H9 (cell line): ENCODE measurements at regions not wholly inside any gene's neighbourhood (a gene's known extent, or its start where the extent isn't known, plus 50 kb on each side); places are given as distances from the start of the nearest gene placed in this dataset.

Experiments
- DNase-seq: peaks from one replicate; pipeline ENCODE4 v3.0.0-alpha.2; 2017
- H2AFZ ChIP-seq: one replicate; pipeline ENCODE4 v1.6.1; 2013; ENCODE audit warnings: mild to moderate bottlenecking, low read length, control low read depth, moderate library complexity
- H2AK5ac ChIP-seq: 2 replicates; pipeline ENCODE4 v1.6.1; 2013; ENCODE audit warnings: low read length, control low read depth, mixed read lengths; ENCODE audit not compliant: insufficient read length
- H2BK120ac ChIP-seq: one replicate; pipeline ENCODE4 v1.6.1; 2013; ENCODE audit warnings: low read depth, mild to moderate bottlenecking, low read length, control low read depth, inconsistent platforms; ENCODE audit not compliant: poor library complexity, severe bottlenecking
- H2BK12ac ChIP-seq: 2 replicates; pipeline ENCODE4 v1.6.1; 2013; ENCODE audit warnings: low read length, control low read depth, mixed read lengths, low read depth; ENCODE audit not compliant: insufficient read length
- H2BK15ac ChIP-seq: 2 replicates; pipeline ENCODE4 v1.6.1; 2013; ENCODE audit warnings: low read depth, low read length, control low read depth
- H2BK20ac ChIP-seq: one replicate; pipeline ENCODE4 v1.6.1; 2013; ENCODE audit warnings: low read depth, mild to moderate bottlenecking, low read length, control low read depth, inconsistent platforms; ENCODE audit not compliant: poor library complexity, severe bottlenecking
- H2BK5ac ChIP-seq: 2 replicates; pipeline ENCODE4 v1.6.1; 2013; ENCODE audit warnings: low read length, control low read depth, mixed read lengths; ENCODE audit not compliant: insufficient read length
- H3K14ac ChIP-seq: 2 replicates; pipeline ENCODE4 v1.6.1; 2013; ENCODE audit warnings: low read length, control low read depth; ENCODE audit not compliant: insufficient read depth
- H3K18ac ChIP-seq: 2 replicates; pipeline ENCODE4 v1.6.1; 2013; ENCODE audit warnings: low read depth, mild to moderate bottlenecking, mixed read lengths, low read length, control low read depth; ENCODE audit not compliant: insufficient read length
- H3K23ac ChIP-seq: 2 replicates; pipeline ENCODE4 v1.6.1; 2013; ENCODE audit warnings: low read length, control low read depth, mixed read lengths, low read depth; ENCODE audit not compliant: insufficient read length
- H3K23me2 ChIP-seq: 2 replicates; pipeline ENCODE4 v1.6.1; 2013; ENCODE audit warnings: low read depth, mild to moderate bottlenecking, mixed read lengths, low read length, control low read depth; ENCODE audit not compliant: insufficient read length, poor library complexity, severe bottlenecking
- H3K27ac ChIP-seq: 2 replicates; pipeline ENCODE4 v1.5.1; 2013; ENCODE audit warnings: low read length, control low read depth, mixed read lengths, low read depth; ENCODE audit not compliant: insufficient read length
- H3K27me3 ChIP-seq: 2 replicates; pipeline ENCODE4 v1.6.1; 2013; ENCODE audit warnings: low read length, control low read depth, inconsistent platforms; ENCODE audit not compliant: insufficient read depth
- H3K4ac ChIP-seq: 2 replicates; pipeline ENCODE4 v1.6.1; 2013; ENCODE audit warnings: low read depth, mild to moderate bottlenecking, control low read depth, inconsistent platforms, low read length, moderate library complexity
- H3K4me1 ChIP-seq: 2 replicates; pipeline ENCODE4 v1.6.1; 2013; ENCODE audit warnings: low read length, control low read depth, inconsistent platforms; ENCODE audit not compliant: insufficient read depth
- H3K4me2 ChIP-seq: 2 replicates; pipeline ENCODE4 v1.6.1; 2013; ENCODE audit warnings: low read length, control low read depth, mixed read lengths; ENCODE audit not compliant: insufficient read length, insufficient read depth
- H3K56ac ChIP-seq: 2 replicates; pipeline ENCODE4 v1.6.1; 2013; ENCODE audit warnings: low read depth, mild to moderate bottlenecking, mixed read lengths, low read length, control low read depth; ENCODE audit not compliant: insufficient read length
- H3K79me1 ChIP-seq: 2 replicates; pipeline ENCODE4 v1.6.1; 2013; ENCODE audit warnings: low read depth, mild to moderate bottlenecking, moderate library complexity, low read length, control low read depth, inconsistent platforms; ENCODE audit not compliant: insufficient read depth, poor library complexity, severe bottlenecking
- H3K79me2 ChIP-seq: 2 replicates; pipeline ENCODE4 v1.6.1; 2013; ENCODE audit warnings: low read length, control low read depth, inconsistent platforms; ENCODE audit not compliant: insufficient read depth
- H3K9ac ChIP-seq: 2 replicates; pipeline ENCODE4 v1.6.1; 2013; ENCODE audit warnings: low read length, control low read depth, mixed read lengths; ENCODE audit not compliant: insufficient read length; ENCODE audit errors: extremely low read depth
- H3K9me3 ChIP-seq: one replicate; pipeline ENCODE4 v1.6.1; 2013; ENCODE audit warnings: low read depth, low read length, inconsistent platforms; ENCODE audit not compliant: control insufficient read depth
- H3T11ph ChIP-seq: one replicate; pipeline ENCODE4 v1.6.1; 2013; ENCODE audit warnings: mild to moderate bottlenecking, low read length, control low read depth, inconsistent platforms
- H4K20me1 ChIP-seq: one replicate; pipeline ENCODE4 v1.6.1; 2013; ENCODE audit not compliant: control insufficient read depth, insufficient read length, insufficient read depth
- H4K5ac ChIP-seq: 2 replicates; pipeline ENCODE4 v1.6.1; 2013; ENCODE audit warnings: low read depth, mild to moderate bottlenecking, mixed read lengths, low read length, control low read depth; ENCODE audit not compliant: insufficient read length
- H4K8ac ChIP-seq: replicated peaks from 2 replicates; pipeline ENCODE4 v1.6.1; 2013; ENCODE audit warnings: low read length, control low read depth, mixed read lengths, low read depth; ENCODE audit not compliant: insufficient read length
- H4K91ac ChIP-seq: 2 replicates; pipeline ENCODE4 v1.6.1; 2013; ENCODE audit warnings: low read depth, mild to moderate bottlenecking, moderate library complexity, mixed read lengths, low read length, control low read depth; ENCODE audit not compliant: insufficient read length
- H3K27ac Mint-ChIP-seq, 3 experiments: 2 replicates in 2 of 3; 3 replicates in 1 of 3; pipeline ENCODE4 v1.8.0; 2020 to 2021; ENCODE audit warnings: mixed read lengths in 3 of 3, mild to moderate bottlenecking in 1 of 3, moderate library complexity in 1 of 3
- H3K27me3 Mint-ChIP-seq: 2 replicates; pipeline ENCODE4 v1.8.0; 2021; ENCODE audit warnings: low read depth, mild to moderate bottlenecking, moderate library complexity, mixed read lengths
- H3K36me3 Mint-ChIP-seq, 3 experiments: 2 replicates in 2 of 3; 3 replicates in 1 of 3; pipeline ENCODE4 v1.8.0; 2020 to 2021; ENCODE audit warnings: low read depth in 3 of 3, mixed read lengths in 3 of 3; ENCODE audit not compliant: insufficient read depth in 1 of 3
- H3K4me1 Mint-ChIP-seq, 2 experiments: 2 replicates each; pipeline ENCODE4 v1.8.0; 2020; ENCODE audit warnings: mixed read lengths in 2 of 2
- H3K4me3 Mint-ChIP-seq, 2 experiments: 2 replicates in 1 of 2; 3 replicates in 1 of 2; pipeline ENCODE4 v1.8.0; 2020 to 2021; ENCODE audit warnings: mild to moderate bottlenecking in 2 of 2, mixed read lengths in 2 of 2, moderate library complexity in 1 of 2
- H3K9me3 Mint-ChIP-seq, 2 experiments: 2 replicates in 1 of 2; 3 replicates in 1 of 2; pipeline ENCODE4 v1.8.0; 2020; ENCODE audit warnings: mild to moderate bottlenecking in 2 of 2, mixed read lengths in 2 of 2, moderate library complexity in 1 of 2
- WGBS: extraction: QIAGEN DNeasy Blood & Tissue Kit; methylation state at CpG from one replicate; pipeline ENCODE4 v1.1.7; 2013; ENCODE audit warnings: missing lambda C conversion rate, low lambda C conversion rate, mixed read lengths; ENCODE audit not compliant: insufficient read length; ENCODE audit errors: extremely low coverage; 5-methylcytosine and 5-hydroxymethylcytosine counted together
- TF ChIP-seq, protein P1 (sequence below): fragments of 200-600 bp; sonication (generic); conservative IDR thresholded peaks from 3 replicates; pipeline ENCODE4 v1.8.0; 2021; ENCODE audit warnings: antibody characterized with exemption, mild to moderate bottlenecking

DNA sequence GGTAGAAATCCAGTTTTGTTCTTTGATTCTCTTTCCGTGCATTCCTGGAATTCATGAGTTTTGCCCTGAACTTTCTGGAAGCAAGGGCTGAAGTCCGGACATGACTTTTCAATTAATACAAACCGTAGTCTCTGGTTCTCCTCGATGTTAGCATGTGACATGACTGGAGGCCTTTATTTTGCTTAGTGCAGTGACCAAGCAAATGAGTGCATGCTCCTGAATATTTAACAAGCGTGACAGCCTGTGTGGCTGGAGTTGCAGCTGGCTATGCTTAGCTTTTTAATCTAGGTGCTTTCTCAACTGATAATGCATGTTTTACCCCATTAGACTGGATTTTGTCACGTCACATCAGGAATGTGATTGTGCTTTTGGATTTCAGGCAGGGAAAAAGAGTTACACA is 302.1 kb downstream of the MAP2K6 start:
- Histone ChIP-seq H3K27ac (no peak overlapping the region), H3K79me2 (no peaks in the 10 kb centered on the region), H3K4me1 (no peaks in the 10 kb centered on the region), H2BK15ac (no peak overlapping the region), H3K4ac (no peak overlapping the region), H3K9ac (no peak overlapping the region), H3K56ac (no peak overlapping the region), H3K14ac (no peak overlapping the region), H3K23ac (no peak overlapping the region), H3K9me3 (no peaks in the 10 kb centered on the region), H2BK20ac (no peak overlapping the region), H2BK5ac (no peak overlapping the region), H2AFZ (no peak overlapping the region), H2AK5ac (no peak overlapping the region), H3T11ph (no peak overlapping the region), H4K5ac (no peak overlapping the region), H3K23me2 (no peaks in the 10 kb centered on the region), H4K91ac (no peak overlapping the region), H3K4me2 (no peak overlapping the region), H4K8ac (no peak overlapping the region), H4K20me1 (no peaks in the 10 kb centered on the region), H2BK12ac (no peak overlapping the region), H3K79me1 (no peaks in the 10 kb centered on the region), H3K27me3 (no peaks in the 10 kb centered on the region), H2BK120ac (no peak overlapping the region), H3K18ac (no peak overlapping the region)
- H3K27ac Mint-ChIP-seq: no peak overlapping the region
- TF ChIP-seq, protein P1, sequence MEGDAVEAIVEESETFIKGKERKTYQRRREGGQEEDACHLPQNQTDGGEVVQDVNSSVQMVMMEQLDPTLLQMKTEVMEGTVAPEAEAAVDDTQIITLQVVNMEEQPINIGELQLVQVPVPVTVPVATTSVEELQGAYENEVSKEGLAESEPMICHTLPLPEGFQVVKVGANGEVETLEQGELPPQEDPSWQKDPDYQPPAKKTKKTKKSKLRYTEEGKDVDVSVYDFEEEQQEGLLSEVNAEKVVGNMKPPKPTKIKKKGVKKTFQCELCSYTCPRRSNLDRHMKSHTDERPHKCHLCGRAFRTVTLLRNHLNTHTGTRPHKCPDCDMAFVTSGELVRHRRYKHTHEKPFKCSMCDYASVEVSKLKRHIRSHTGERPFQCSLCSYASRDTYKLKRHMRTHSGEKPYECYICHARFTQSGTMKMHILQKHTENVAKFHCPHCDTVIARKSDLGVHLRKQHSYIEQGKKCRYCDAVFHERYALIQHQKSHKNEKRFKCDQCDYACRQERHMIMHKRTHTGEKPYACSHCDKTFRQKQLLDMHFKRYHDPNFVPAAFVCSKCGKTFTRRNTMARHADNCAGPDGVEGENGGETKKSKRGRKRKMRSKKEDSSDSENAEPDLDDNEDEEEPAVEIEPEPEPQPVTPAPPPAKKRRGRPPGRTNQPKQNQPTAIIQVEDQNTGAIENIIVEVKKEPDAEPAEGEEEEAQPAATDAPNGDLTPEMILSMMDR: no peak
- no peaks in the 10 kb centered on the region for H3K4me1 Mint-ChIP-seq
- no peaks in the 10 kb centered on the region for H3K9me3 Mint-ChIP-seq
- no peak for DNase-seq
- H3K27me3 Mint-ChIP-seq: peaks cover 8% of the 10 kb centered on the region
- no peaks in the 10 kb centered on the region; a peak in 1 of 7 replicates for H3K36me3 Mint-ChIP-seq
- WGBS: no CpG with 5 or more reads among the region's 6 CpGs
- no peak overlapping the region for H3K4me3 Mint-ChIP-seq
